Common myeloid progenitor, CD34-positive (primary cell): ENCODE measurements at regions not wholly inside any gene's neighbourhood (a gene's known extent, or its start where the extent isn't known, plus 50 kb on each side); places are given as distances from the start of the nearest gene placed in this dataset.
A peak's percentile ranks its signal among the peaks of the same experiment; 100 is the strongest.

ENCODE experiments used
- CTCF ChIA-PET: fragments of 350-600 bp; sonication (Branson Sonifier 250); formaldehyde crosslinking; loops from one replicate; lab custom pipeline; 2021; ENCODE audit warnings: antibody characterized with exemption; lab: Charles Lee
- POLR2A ChIA-PET: fragments of 350-600 bp; sonication (Branson Sonifier 250); formaldehyde crosslinking; loops from one replicate; lab custom pipeline; 2021; ENCODE audit warnings: antibody characterized with exemption; lab: Charles Lee
- DNase-seq, 3 donors: peaks; one replicate each; pipeline versions ENCODE4 v3.0.0 to v3.0.0-alpha.2; 2013
- H3K27ac ChIP-seq, 2 experiments: 1 replicate in 1 of 2; 2 replicates in 1 of 2; pipeline ENCODE4 v1.7.0; 2013; ENCODE audit warnings: inconsistent platforms in 2 of 2, low read length in 2 of 2, mild to moderate bottlenecking in 2 of 2, low read depth in 1 of 2, moderate library complexity in 1 of 2; ENCODE audit not compliant: severe bottlenecking in 2 of 2, insufficient read depth in 1 of 2, poor library complexity in 1 of 2
- H3K27me3 ChIP-seq, 5 experiments: replicated peaks in 2 of 5; 1 replicate in 3 of 5; 2 replicates in 2 of 5; pipeline versions ENCODE4 v1.6.1 to v1.7.0; 2013; ENCODE audit warnings: low read length in 4 of 5, mild to moderate bottlenecking in 2 of 5, moderate library complexity in 2 of 5, inconsistent platforms in 1 of 5; ENCODE audit not compliant: insufficient read depth in 5 of 5, control insufficient read depth in 4 of 5
- H3K36me3 ChIP-seq, 4 experiments: 1 replicate in 2 of 4; 2 replicates in 2 of 4; pipeline versions ENCODE4 v1.6.1 to v1.7.0; 2013; ENCODE audit warnings: low read length in 3 of 4, control low read depth in 1 of 4, mild to moderate bottlenecking in 1 of 4; ENCODE audit not compliant: control insufficient read depth in 4 of 4, insufficient read depth in 4 of 4
- H3K4me1 ChIP-seq, 4 experiments: 1 replicate in 3 of 4; 2 replicates in 1 of 4; pipeline versions ENCODE4 v1.6.1 to v1.7.1; 2013; ENCODE audit warnings: low read length in 3 of 4, mild to moderate bottlenecking in 3 of 4, control low read depth in 1 of 4, inconsistent platforms in 1 of 4, moderate library complexity in 1 of 4; ENCODE audit not compliant: control insufficient read depth in 4 of 4, insufficient read depth in 4 of 4; ENCODE audit errors: control extremely low read depth in 1 of 4
- H3K4me3 ChIP-seq, 7 experiments: 1 replicate in 4 of 7; 2 replicates in 3 of 7; pipeline versions ENCODE4 v1.5.1 to v1.7.0; 2013; ENCODE audit warnings: mild to moderate bottlenecking in 7 of 7, low read length in 6 of 7, moderate library complexity in 6 of 7, inconsistent platforms in 2 of 7, low read depth in 2 of 7, control low read depth in 1 of 7; ENCODE audit not compliant: insufficient read depth in 4 of 7, control insufficient read depth in 1 of 7; ENCODE audit errors: extremely low read depth in 1 of 7
- H3K9me3 ChIP-seq, 5 experiments: 1 replicate in 4 of 5; 2 replicates in 1 of 5; pipeline versions ENCODE4 v1.6.1 to v1.7.1; 2013; ENCODE audit warnings: low read length in 4 of 5, mild to moderate bottlenecking in 2 of 5, inconsistent platforms in 1 of 5, low read depth in 1 of 5, moderate library complexity in 1 of 5; ENCODE audit not compliant: control insufficient read depth in 4 of 5, insufficient read depth in 2 of 5; ENCODE audit errors: control extremely low read depth in 1 of 5
- WGBS: methylation state at CpG from one replicate; pipeline ENCODE4 v1.1.5; 2013; ENCODE audit not compliant: insufficient coverage; 5-methylcytosine and 5-hydroxymethylcytosine counted together

DNA sequence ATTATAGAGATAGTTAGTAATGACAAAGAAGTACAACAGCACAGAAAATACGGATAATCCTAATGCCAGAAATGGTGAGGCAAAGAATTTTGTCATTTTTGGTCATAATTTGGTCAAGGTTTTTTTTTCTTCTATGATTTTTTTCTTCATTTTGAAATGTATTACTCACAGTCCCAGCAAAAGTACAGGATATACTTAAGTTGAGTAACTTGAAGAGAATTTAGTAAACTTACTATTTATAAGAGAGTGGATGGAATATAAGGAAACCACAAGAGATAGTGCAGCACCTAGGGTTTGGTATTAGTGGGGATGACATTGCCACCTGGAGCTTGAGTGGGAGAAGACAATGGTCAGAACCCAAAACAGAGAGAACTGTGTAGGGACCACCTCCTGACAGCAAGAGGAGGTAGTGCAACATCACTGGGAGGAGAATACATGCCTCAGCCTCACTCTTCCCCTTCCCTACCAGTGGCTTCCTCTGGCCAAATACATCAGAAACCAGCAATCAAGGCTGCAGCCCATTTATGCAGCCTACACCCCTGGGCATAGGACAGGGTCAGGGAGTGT, 434.5 kb upstream of the TRPC7 start:
- H3K27me3 ChIP-seq = peaks cover 0 to 5% (median 0%) of the 10 kb centered on the region in 5 experiments
- H3K36me3 ChIP-seq = no peaks in the 10 kb centered on the region
- POLR2A ChIA-PET = no interaction called here
- CTCF ChIA-PET = no interaction called here
- H3K4me1 ChIP-seq = no peaks in the 10 kb centered on the region
- H3K9me3 ChIP-seq = no peaks in the 10 kb centered on the region
- no peak overlapping the region for H3K27ac ChIP-seq
- DNase-seq = no peak
- no peak overlapping the region for H3K4me3 ChIP-seq
- WGBS = no CpG with 5 or more reads among the region's 1 CpG

DNA sequence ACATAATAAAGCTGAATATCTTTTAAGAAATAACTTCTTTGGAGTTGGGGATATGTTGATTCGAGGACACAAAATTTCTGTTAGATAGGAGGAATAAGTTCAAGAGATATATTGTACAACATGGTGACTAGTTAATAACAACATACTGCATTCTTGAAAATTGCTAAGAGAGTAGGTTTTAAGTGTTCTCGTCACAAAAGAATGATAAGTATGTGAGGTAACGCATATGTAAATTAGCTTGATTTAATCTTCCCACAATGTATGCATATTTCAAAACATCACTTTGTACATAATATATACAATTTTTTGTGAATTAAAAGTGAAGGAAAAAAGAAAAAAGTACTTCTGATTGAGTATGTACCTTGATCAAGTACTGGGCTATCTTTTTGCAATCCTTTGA, 428.0 kb upstream of the TRPC7 start:
- Histone ChIP-seq H3K4me1 (no peaks in the 10 kb centered on the region), H3K27ac (no peak overlapping the region), H3K36me3 (no peaks in the 10 kb centered on the region), H3K4me3 (no peak overlapping the region), H3K9me3 (no peaks in the 10 kb centered on the region), H3K27me3 (peaks cover 0 to 3% (median 0%) of the 10 kb centered on the region in 5 experiments)
- WGBS = no CpG with 5 or more reads among the region's 3 CpGs
- POLR2A ChIA-PET = no interaction called here
- CTCF ChIA-PET = interaction anchor here (0.5 to 1.2 kb wide), 2 partner anchors 24 to 38 kb away, joined by 3 to 7 read pairs; no protein-coding TSS in a partner anchor
- no peak for DNase-seq

DNA sequence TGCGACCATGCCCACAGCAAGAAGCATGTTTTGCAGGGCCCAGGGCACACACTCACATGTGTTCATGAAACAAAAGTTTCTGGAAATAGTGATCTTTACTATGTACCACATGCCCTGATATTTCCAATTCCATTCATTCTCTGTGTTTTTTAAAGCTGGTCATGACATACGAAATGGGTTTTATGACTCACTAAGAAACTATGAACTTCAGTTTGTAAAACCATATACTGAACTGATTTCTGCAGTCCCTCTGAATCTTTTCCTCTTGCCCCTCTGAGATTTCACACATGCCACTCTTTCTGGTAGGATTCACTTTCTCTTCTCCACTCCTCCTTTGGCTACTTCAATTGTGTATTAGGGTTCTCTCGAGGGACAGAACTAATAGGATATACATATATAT, 416.1 kb upstream of the TRPC7 start:
- 90% methylated on average over 2 of the region's 3 CpGs for WGBS
- no peaks in the 10 kb centered on the region for H3K4me1 ChIP-seq
- POLR2A ChIA-PET = no interaction called here

DNA sequence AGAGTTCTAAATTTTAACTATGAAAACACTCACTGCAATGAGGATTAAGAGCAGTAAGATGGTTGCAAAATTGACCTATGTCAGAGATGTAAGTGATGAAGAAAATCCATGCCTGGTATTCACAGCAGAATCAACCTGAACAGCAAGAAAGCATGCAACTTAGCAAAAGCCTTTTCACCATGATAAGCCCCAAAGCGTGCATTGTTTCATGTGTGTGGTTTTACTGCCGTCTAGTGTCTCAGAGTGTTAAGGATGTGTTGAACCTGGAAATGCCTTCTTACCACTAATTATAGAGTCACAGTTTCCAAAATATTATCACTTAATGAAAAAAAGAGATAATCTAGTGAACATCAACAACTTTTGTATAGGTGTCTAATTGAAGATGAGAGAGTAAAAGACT, 415.2 kb upstream of the TRPC7 start:
- no peak overlapping the region for H3K27ac ChIP-seq
- no peaks in the 10 kb centered on the region for H3K9me3 ChIP-seq
- H3K27me3 ChIP-seq = peaks cover 0 to 2% (median 0%) of the 10 kb centered on the region in 5 experiments
- H3K4me1 ChIP-seq = no peaks in the 10 kb centered on the region
- H3K4me3 ChIP-seq = no peak overlapping the region
- ChIA-PET POLR2A (no interaction called here), CTCF (no interaction called here)
- DNase-seq = peak in 2 of 3 donors; percentile 3 to 11
- H3K36me3 ChIP-seq = no peaks in the 10 kb centered on the region
- WGBS = no CpG with 5 or more reads among the region's 2 CpGs

More for the DNA sequence above, 416.1 kb upstream of the TRPC7 start:
- Histone ChIP-seq H3K27ac (no peak overlapping the region), H3K4me3 (no peak overlapping the region), H3K27me3 (peaks cover 0 to 2% (median 0%) of the 10 kb centered on the region in 5 experiments), H3K36me3 (no peaks in the 10 kb centered on the region), H3K9me3 (no peaks in the 10 kb centered on the region)
- CTCF ChIA-PET = interaction anchor here (1.1 kb wide), 1 partner anchor 13 kb away, joined by 3 read pairs; no protein-coding TSS in a partner anchor
- no peak for DNase-seq

DNA sequence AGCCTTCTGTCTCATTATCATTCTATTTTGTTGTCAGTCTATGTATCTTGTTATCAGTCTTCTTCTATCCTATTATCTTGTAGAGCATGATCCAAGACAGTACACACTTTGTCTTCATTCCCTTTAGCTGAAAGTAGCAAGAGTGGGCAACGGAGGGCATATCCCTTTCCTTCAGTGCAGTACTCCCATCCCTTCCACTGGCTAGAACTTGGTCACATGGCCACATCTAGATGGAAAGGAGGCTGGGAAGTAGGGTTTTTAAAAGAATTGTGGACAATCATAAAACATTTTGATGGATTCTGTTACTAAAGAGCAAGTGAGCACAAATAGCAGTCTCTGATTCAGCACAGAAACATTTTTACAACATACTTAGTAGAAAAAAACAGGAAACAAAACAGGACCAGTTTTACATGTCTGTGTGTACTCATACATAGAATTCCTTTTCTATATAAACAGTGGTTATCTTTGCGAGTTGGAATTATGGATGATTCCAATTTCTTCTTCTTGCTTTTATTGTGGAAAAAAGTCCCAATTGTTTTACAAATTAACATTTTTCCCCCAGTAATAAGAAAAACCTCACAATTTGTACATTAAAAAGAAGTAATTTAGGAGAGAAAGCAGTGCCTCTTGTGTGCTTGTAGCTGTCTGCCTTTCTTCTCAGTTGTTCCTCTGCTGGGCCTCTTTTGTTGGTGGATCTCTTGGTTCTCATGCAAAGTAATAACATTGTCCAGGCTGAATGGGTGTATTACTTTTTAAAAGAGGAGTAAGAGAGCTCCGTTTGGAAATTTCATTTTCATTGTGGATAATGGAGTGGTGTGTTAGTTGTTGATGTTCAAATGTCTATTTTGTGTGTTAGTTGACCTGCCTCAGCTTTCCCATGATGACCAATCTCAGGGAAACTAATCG, 410.9 kb upstream of the TRPC7 start:
- Histone ChIP-seq H3K27ac (no peak overlapping the region), H3K4me3 (no peak overlapping the region), H3K4me1 (no peaks in the 10 kb centered on the region), H3K9me3 (no peaks in the 10 kb centered on the region), H3K36me3 (no peaks in the 10 kb centered on the region), H3K27me3 (peaks cover 0 to 15% (median 0%) of the 10 kb centered on the region in 5 experiments)
- WGBS = 67% methylated on average over 1 of the region's 4 CpGs
- POLR2A ChIA-PET = no interaction called here
- CTCF ChIA-PET = no interaction called here
- DNase-seq = no peak

DNA sequence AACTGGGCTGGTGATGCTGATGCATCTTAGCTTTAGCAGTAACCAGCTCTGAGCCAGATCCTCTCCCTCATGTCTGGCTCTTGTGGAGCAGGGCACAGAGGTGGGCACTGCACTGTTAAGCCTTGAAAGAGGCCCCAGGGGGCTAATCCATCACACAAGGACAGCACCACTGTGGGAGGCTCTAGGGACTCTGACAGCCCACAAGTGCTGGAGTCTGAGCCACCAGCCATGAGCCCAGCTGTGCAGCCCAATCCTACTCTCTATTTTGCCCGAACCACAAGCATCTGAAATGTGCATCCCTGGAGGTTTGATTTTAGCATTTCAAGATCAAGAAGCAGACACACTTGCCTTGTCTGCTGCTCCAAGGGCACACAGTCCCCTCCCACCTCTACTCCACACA, 407.1 kb upstream of the TRPC7 start:
- WGBS = 86% methylated on average over 1 of the region's 1 CpG
- no peaks in the 10 kb centered on the region for H3K4me1 ChIP-seq
- no peaks in the 10 kb centered on the region for H3K36me3 ChIP-seq
- peaks cover 0 to 15% (median 0%) of the 10 kb centered on the region in 5 experiments for H3K27me3 ChIP-seq
- no peak overlapping the region for H3K27ac ChIP-seq
- ChIA-PET POLR2A (no interaction called here), CTCF (interaction anchor here (1.0 to 6.1 kb wide), 3 partner anchors 398 to 523 kb away, joined by 3 to 39 read pairs (median 7); partner anchors contain the start of gene TRPC7)
- no peaks in the 10 kb centered on the region for H3K9me3 ChIP-seq
- DNase-seq = no peak
- H3K4me3 ChIP-seq = no peak overlapping the region
